ENCODE measurements at regions not wholly inside any gene's neighbourhood (a gene's known extent, or its start where the extent isn't known, plus 50 kb on each side); places are given as distances from the start of the nearest gene placed in this dataset.

DNA sequence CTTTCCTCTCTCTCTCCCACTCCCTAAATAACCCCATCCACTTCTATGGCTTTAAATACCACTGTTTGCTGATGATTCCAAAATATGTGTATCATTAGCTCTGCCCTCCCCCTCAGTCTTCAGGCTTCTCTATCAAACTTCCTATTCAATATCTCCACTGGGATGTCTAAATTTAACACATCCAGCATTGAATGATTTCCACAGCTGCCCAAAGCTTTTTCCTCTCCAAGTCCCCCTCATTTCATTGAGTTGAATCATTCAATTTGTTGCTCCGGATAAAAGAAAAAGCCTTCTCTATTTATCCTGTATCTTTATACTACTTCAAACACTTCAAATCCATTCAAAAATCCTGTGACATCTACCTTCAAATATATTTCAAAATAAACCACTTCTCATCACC is 225.0 kb downstream of the SEC16B start:
- Histone ChIP-seq H3K9ac (ENCODE audit: low read length) (no peak overlapping the region), H3K36me3 (ENCODE audit: low read depth, low read length) (no peaks in the 10 kb centered on the region), H3K79me2 (ENCODE audit: low read length) (no peaks in the 10 kb centered on the region), H3K4me1 (ENCODE audit: insufficient read depth, low read length) (no peaks in the 10 kb centered on the region), H3F3A (ENCODE audit: low read length, unreplicated experiment) (no peaks in the 10 kb centered on the region), H3K27me3 (ENCODE audit: low read length) (no peaks in the 10 kb centered on the region; the same call in 1 of the 2 replicates), H3K9me3 (ENCODE audit: low read length) (no peaks in the 10 kb centered on the region), H3K4me3 (ENCODE audit: low read length) (no peak overlapping the region), H3K27ac (ENCODE audit: low read length) (no peak overlapping the region), H4K20me1 (ENCODE audit: low read length) (no peaks in the 10 kb centered on the region), H3K9me2 (replicated peaks; ENCODE audit: low read length) (no peaks in the 10 kb centered on the region), H3K4me2 (ENCODE audit: low read length) (no peak overlapping the region), H2AFZ (ENCODE audit: low read length) (no peak overlapping the region)
- ChIA-PET CTCF (no interaction called here), POLR2A (ENCODE audit: unreplicated experiment) (no interaction called here)
- intact Hi-C loops (cut with micrococcal nuclease), result no loop called here
- no peak for TF ChIP-seq EZH2 (IDR thresholded peaks at IDR 0.05; ENCODE audit: low read length, unreplicated experiment)
- no peak for TF ChIP-seq CTCF (conservative IDR thresholded peaks at IDR 0.05; ENCODE audit: low read depth, low read length)
- TF ChIP-seq EZH2phosphoT487 (IDR thresholded peaks at IDR 0.05; ENCODE audit: borderline replicate concordance, low read length), result no peak
- DNase-seq (no peak), ATAC-seq (no peak)
- no TSS peak for BruUV-seq (replicated peaks)

DNA sequence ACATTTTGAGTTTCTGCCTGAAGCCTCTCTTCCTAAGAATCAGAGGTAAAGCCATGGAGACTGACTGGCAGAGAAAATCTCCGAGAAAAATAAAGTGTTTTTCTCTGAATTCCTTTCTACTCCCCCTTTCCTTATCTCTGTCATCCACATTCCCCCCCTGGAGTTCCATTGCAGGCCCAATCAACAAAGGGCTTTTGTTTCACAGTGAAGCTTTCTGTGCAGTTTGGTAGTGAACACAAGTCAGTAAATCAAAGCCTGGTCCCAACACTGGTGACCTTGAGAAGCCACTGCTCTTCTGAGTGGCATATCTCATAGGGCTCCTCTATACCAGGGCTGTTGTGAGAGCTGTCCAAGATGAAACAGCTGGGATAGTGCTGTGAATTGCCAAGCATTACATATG is 228.4 kb downstream of the SEC16B start:
- Histone ChIP-seq H3K9me2 (replicated peaks; ENCODE audit: low read length) (no peaks in the 10 kb centered on the region), H3K4me2 (ENCODE audit: low read length) (no peak overlapping the region), H3K4me3 (ENCODE audit: low read length) (no peak overlapping the region), H3K27ac (ENCODE audit: low read length) (no peak overlapping the region), H4K20me1 (ENCODE audit: low read length) (no peaks in the 10 kb centered on the region), H3K9ac (ENCODE audit: low read length) (no peak overlapping the region), H3K27me3 (ENCODE audit: low read length) (peaks cover 8% of the 10 kb centered on the region; the same call in 1 of the 2 replicates), H3K9me3 (ENCODE audit: low read length) (no peaks in the 10 kb centered on the region), H3K36me3 (ENCODE audit: low read depth, low read length) (no peaks in the 10 kb centered on the region), H3F3A (ENCODE audit: low read length, unreplicated experiment) (no peaks in the 10 kb centered on the region), H3K79me2 (ENCODE audit: low read length) (no peaks in the 10 kb centered on the region), H2AFZ (ENCODE audit: low read length) (no peak overlapping the region), H3K4me1 (ENCODE audit: insufficient read depth, low read length) (no peaks in the 10 kb centered on the region)
- ChIA-PET CTCF (no interaction called here), POLR2A (ENCODE audit: unreplicated experiment) (no interaction called here)
- no peak for ATAC-seq
- BruUV-seq (replicated peaks), result no TSS peak
- no peak for DNase-seq
- intact Hi-C loops (cut with micrococcal nuclease), result no loop called here
- no peak for TF ChIP-seq EZH2phosphoT487 (IDR thresholded peaks at IDR 0.05; ENCODE audit: borderline replicate concordance, low read length)
- TF ChIP-seq EZH2 (IDR thresholded peaks at IDR 0.05; ENCODE audit: low read length, unreplicated experiment), result no peak
- TF ChIP-seq CTCF (conservative IDR thresholded peaks at IDR 0.05; ENCODE audit: low read depth, low read length), result no peak

GRCh38 chr1:177739780-177740179 is 230.1 kb downstream of the SEC16B start:
- no peaks in the 10 kb centered on the region for H3K79me2 ChIP-seq (ENCODE audit: low read length)
- no peak for DNase-seq
- BruUV-seq (replicated peaks), result no TSS peak
- no peaks in the 10 kb centered on the region for H3K9me2 ChIP-seq (replicated peaks; ENCODE audit: low read length)
- POLR2A ChIA-PET (ENCODE audit: unreplicated experiment), result no interaction called here
- H3K36me3 ChIP-seq (ENCODE audit: low read depth, low read length), result no peaks in the 10 kb centered on the region
- intact Hi-C loops (cut with micrococcal nuclease), result no loop called here
- H4K20me1 ChIP-seq (ENCODE audit: low read length), result no peaks in the 10 kb centered on the region
- H3K9me3 ChIP-seq (ENCODE audit: low read length), result no peaks in the 10 kb centered on the region
- H2AFZ ChIP-seq (ENCODE audit: low read length), result no peak overlapping the region
- H3K27me3 ChIP-seq (ENCODE audit: low read length), result peaks cover 8% of the 10 kb centered on the region; the same call in 1 of the 2 replicates
- H3K27ac ChIP-seq (ENCODE audit: low read length), result no peak overlapping the region
- TF ChIP-seq CTCF (conservative IDR thresholded peaks at IDR 0.05; ENCODE audit: low read depth, low read length) (no peak), EZH2 (IDR thresholded peaks at IDR 0.05; ENCODE audit: low read length, unreplicated experiment) (no peak), EZH2phosphoT487 (IDR thresholded peaks at IDR 0.05; ENCODE audit: borderline replicate concordance, low read length) (no peak)
- H3K4me2 ChIP-seq (ENCODE audit: low read length), result no peak overlapping the region
- no peaks in the 10 kb centered on the region for H3K4me1 ChIP-seq (ENCODE audit: insufficient read depth, low read length)
- H3K4me3 ChIP-seq (ENCODE audit: low read length), result no peak overlapping the region
- no peak overlapping the region for H3K9ac ChIP-seq (ENCODE audit: low read length)
- CTCF ChIA-PET, result no interaction called here
- no peaks in the 10 kb centered on the region for H3F3A ChIP-seq (ENCODE audit: low read length, unreplicated experiment)
- no peak for ATAC-seq

Data from PC-3 (cell line).